GM19238 (cell line): ENCODE measurements at regions not wholly inside any gene's neighbourhood (a gene's known extent, or its start where the extent isn't known, plus 50 kb on each side); places are given as distances from the start of the nearest gene placed in this dataset.

Experiments used
- DNase-seq: peaks from one replicate; pipeline ENCODE4 v3.0.0; 2011; ENCODE audit warnings: low spot score; ENCODE audit not compliant: insufficient read length

DNA sequence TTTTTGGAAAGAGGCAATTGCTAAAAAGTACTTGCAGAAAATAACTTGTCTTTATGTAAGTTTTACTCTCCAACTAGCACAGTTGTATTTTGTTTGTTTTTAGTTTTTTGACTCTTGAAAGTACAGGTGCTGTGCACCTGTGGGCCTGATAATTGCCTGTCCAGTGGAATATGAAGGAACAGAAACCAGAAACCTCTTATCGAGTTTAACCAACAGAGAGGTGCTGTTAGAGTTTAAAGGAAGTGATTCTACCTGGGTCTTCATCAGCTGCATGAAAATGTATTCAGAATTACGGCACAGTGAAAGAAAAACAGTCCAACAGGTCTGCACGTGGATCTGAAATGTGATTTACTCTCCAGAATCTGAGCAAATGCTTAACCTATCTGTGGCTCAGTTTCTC is 326.6 kb upstream of the POM121L12 start:
- DNase-seq, result no peak

DNA sequence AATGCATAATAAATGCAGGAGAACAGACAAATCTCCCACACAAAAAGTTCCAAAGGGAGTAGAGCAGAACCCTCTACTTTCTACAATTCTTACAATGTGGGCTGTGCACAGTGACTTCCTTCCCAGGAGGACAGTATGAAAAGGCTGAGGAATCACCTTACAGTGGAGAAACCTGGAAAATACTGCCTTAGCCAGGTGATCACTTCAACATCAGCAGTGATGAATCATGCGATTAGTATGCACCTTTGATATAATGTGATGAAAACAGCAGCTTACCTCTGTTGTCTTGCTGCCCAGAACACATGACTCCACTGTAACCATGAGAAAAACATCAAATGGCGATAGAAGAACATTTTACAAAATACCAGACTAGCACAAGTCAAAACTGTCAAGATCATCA is 329.7 kb upstream of the POM121L12 start:
- no peak for DNase-seq

DNA sequence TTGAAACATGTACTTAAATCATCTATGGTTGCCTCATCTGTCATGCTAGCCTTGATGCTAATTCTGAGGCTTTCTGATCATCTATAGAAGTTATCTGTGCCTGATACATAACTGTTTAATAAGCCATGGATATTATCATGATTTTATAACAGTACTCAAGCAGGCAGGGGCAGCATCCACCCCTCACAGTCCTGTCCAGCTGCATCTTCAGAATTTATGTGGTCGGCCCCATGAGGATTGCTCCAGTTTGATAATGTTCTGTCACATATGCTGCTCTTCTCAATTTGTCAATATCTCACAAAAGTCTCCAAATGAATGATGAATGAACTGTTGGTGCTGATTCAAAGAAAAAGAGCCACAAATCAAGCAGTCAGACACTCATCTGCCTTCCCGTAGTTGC is 335.1 kb upstream of the POM121L12 start:
- DNase-seq, result no peak

DNA sequence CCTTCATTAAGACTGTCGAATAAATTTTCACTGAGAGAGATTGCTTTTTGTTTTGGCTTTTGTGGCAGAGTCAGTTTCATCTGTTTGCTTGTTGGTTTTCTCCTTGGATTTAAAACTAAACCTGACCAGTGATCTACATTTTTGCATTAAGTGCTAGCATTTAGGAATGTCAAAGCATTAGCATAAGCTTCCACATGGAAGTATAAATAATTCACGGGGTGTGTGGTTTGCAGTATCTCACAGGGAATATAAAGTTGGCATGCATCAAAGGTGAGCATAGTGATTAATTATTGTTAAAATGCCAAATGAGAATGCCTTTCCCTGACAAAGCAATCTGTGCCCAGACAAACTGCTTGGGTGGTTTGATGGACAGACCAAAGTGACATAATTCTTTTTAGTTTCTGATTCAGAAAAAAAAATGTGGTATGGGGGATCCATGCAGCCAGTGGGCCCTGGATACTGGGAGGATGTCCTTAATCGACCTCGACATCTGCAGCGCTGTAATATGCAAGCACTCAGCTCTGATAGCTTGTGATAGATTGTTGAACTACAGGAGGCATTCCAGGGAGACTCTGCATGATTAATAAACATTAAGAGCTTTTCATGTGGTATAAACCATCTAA is 339.3 kb upstream of the POM121L12 start:
- DNase-seq, result no peak

DNA sequence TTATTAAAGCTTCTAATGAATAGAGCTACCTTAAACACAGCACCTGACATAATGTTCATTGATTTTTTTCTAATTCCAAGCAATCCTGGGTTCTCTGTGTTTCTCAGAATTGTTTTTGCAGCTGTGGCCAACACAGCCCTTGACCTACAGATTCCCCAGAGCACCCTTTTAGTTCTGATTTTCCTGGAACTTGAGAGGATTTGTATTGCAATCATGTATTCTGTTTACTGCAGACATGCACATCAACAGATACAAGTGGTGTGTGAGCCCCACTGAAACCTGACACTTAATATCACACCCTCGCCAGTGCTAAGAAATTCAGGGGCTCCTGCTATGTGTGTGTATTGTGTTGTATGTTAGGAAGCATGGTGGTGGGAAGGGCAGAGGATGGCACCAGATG is 344.2 kb upstream of the POM121L12 start:
- no peak for DNase-seq

DNA sequence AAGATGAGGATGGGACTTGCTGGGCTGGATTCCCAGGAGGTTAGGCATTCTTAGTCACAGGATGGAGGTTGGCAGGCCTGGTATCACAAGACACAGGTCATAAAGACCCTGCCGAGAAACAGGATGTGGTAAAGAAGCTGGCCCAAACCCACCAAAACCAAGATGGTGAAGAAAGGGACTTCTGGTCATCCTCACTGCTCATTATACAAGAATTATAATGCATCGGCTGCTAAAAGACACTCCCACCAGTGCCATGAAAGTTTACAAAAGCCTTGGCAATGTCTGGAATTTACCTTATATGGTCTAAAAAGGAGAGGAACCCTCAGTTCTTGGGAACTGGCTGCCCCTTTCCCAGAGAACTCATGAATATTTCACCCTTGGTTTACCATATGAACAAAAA is 345.5 kb upstream of the POM121L12 start:
- no peak for DNase-seq

DNA sequence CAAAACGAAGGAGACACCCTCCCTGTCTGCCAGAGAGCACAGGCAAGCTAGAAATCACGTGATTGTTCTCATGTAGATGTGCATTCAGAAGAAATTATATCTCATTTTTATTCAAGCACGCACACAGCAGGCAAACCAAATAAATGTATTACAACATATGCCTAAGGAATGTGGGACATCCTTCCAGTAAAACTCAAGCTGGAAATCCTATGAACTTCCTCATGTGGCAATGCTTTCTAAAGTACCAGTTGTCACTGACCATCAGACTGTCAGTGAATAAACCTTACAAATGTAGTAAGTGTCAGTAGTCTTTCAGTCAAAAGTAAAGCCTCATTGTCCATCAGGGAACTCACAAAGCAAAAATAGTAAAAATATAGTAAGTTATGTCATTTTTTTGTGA is 350.1 kb upstream of the POM121L12 start:
- DNase-seq, result no peak

DNA sequence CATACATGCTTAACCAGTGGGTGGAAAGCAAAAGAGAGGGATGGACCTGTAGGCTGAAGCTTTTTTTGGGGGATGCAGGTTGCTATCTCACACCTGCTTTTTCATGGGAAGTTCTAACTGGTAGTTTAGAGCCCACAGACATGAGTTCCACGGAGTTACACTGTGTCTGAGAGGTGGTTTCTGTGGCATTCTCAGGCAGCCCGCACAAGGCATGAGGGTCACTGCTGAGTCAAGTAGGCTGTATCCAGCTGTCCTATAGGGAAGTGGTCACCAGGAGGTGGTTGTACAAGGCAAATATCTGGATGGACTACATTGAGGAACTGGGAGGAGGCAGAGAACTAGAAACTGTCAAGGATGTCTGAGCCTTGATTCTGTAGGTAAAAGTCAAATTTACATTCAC is 351.0 kb upstream of the POM121L12 start:
- DNase-seq, result no peak

DNA sequence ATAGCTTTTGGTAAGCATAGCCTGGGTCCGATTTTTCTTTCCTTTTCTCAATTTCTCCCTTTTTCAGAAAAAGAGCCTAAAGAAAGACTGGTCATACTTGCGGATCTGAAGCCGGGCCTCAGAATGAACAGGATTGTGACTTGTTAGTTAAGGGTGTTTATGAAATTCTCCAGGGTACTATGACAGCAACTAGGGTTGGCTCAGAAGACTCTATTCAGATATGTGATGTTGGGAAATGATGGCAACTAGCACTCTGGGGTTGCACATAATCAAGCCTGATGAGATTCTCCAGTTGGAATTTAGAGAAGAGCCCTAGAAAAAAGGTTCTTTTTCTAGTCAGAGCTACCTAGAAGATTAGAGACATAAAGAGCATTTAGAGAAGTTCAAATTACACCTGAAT is 352.4 kb upstream of the POM121L12 start:
- DNase-seq, result no peak

DNA sequence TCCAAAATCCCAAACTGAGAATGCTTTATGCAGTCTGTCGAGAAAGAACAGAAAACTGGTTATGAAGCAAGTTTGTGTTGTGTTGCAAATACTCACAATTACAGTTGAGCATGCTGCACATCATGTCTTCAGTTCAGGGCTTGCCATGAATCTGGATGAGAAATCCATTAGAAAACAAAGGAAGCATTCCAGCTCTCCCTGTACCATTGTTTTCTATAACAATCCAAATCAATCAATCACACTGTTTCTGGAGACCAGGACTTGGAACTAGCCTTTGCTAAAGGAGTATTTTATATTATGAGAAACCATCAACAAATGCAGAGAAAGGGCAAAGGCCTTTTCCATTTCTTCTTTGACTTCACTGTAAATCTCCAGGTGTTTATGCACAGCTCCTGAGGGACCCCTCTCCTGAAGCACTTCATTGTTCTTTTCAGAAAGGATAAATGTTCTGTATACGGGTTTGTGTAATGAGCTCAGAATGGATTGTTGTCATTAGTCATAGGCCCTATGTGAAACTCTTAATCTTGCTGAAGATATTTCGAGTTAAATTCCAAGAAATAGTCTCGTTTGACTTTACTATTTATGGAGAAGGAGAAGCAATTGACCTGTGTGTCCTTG is 364.7 kb upstream of the POM121L12 start:
- DNase-seq, result no peak

DNA sequence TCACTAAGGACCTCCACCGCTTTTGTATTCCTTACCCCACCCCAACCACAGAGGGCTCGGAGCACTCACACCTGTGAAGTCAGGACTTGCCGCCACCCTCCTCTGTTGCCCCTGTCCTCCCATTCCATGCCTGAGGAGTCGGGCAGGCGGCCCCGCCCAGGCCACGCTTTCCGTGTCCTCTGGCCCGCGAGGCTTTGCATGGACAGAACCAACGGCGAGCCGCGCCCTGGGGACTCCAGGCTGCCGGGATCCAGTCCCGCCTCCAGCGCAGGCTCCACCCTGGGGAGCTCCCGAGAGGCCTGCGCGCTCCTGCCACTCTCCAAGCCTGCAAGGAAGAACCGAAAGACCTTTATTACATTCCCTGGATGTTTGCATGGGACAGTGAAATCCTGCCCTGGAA is 366.4 kb upstream of the POM121L12 start:
- no peak for DNase-seq

DNA sequence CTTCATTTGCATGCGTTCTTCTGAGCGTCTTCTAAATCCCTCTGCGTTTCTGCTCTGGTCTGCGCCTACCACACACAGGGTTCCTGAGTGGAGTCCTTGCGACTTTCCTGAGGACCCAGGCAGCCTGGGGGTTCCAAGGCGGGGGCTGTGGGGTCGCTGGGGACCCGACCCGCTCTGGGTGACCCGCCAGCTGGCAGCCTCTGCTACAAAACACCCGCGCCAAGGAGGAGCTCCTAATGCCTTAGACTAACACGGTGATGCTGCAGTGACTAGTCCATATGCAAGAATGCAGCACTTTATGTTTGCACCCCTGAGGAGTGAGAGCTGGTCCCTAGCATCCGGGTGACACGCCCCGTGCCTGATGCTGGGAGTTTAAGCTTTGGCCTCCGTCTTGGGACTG is 367.0 kb upstream of the POM121L12 start:
- no peak for DNase-seq

DNA sequence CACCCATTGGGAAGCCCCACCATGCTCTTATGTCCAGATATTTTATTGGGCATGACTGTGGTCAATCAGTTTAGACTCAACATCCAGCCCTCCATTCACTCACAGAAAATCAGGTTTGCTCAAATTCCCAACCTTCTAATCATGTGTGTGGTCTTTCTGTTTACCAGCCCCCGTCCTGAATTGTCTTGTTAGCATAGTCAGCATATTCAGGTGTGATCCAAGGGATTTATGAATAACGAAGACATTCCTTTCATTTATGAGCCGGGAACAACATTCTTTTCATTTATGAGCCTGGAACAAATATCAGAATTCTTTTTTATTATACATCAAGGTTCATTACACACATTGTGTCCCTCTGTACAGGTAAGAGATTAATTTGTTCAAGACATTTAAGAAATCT is 376.3 kb upstream of the POM121L12 start:
- DNase-seq, result no peak

DNA sequence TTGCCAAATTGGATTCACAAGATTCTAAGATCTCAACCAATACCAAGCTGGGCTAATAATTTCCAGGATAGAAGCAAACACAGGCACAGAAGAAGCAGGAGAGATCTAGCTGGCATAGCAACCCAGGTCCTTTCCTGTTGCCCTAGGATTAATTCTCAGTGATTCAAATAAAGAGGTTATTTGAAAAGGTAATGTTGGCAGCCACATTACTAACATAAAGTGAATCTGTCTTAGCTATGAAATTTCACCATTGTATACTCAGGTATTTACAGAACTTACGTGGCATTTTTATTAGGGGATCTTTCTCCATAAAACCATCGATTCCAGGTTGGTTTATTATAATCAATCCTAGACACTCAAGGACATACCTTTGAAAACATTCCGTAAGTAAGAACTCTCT is 379.3 kb upstream of the POM121L12 start:
- no peak for DNase-seq

DNA sequence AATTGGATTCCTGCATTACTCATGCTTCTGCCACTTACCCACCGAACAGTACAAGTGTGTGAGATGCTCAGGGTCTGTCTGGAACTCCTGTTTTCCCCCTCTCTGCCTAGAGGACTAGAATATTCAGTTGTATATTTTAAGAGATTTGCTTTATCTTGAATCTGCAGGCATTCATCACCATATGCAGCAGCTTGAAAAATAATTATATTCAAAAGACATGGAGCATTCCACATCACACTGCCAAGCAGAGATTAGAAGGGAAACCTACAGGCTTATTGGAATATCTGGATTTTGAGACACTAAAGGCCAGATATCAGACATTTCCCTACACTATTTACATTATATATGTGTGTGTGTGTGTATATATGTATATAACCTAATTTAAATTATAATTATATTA is 382.8 kb upstream of the POM121L12 start:
- DNase-seq, result no peak

DNA sequence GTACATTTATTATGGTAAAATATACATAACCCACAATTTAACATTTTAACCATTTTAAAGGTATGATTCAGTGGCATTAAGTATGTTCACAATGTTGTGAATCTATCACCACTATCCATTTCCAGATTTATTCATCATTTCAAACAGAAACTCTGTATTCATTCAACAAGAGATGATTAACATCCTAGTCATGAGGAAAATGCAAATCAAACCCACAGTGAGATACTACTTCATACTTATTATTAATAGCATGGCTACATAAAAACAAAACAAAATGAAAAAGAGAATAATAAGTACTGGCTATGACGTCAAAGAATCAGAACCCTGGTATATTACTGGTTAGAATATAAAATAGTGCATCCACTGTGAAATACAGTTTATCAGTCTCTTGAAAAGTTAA is 386.6 kb upstream of the POM121L12 start:
- no peak for DNase-seq

DNA sequence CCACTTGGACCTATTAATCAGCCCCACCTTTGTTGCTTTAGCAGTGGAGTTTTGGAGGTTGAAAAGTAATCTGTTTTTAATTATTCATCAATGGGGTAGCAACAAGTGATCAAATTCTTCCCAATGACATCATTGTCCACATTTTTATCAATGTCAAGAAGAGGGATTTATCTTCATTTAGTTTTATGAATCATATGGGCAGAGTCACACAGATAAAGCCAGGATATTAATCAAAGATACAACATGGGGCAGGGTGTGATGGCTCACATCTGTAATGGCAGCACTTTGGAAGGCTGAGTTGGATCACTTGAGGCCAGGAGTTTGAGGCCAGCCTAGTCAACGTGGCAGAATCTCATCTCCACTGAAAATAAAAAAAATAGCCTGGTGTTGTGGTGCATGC is 388.4 kb upstream of the POM121L12 start:
- no peak for DNase-seq

DNA sequence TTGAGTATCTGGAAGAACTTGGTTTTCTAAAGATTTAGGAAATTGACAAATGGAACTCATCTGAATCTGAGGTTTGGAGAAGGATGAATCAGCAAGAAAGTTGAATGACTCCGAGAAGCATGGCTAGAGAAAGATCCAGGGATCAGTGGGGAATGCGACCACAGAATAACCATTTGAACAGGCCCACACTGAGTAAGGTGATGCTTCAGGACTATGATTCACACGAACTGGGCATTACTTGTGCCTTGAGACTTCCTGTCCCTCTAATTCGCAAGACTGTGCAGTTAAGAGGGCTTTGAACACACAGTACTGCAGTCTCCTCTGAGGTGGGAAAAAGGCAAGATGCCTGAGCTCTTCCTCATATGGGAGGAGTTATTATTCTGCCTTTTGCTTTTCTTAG is 395.5 kb upstream of the POM121L12 start:
- DNase-seq, result no peak

DNA sequence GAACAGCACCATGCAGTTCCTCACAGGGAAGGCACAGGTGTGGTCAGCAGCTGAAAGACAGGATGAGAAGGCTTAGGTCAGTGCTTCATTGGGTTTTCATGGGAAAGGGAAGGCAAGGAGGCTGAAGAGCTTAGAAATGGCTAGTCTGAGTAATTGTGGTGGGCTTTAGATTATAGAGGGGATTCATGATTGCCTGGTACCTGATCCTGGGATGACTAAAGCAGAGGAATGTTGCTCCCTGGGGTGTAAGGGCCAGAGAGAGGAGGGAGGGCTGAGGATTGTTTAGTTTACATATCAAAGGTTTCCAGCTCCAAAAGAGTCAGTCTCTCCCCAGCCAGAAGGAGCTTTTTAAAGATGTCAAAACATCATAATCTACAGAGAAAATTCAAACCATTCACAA is 396.3 kb upstream of the POM121L12 start:
- DNase-seq, result no peak

DNA sequence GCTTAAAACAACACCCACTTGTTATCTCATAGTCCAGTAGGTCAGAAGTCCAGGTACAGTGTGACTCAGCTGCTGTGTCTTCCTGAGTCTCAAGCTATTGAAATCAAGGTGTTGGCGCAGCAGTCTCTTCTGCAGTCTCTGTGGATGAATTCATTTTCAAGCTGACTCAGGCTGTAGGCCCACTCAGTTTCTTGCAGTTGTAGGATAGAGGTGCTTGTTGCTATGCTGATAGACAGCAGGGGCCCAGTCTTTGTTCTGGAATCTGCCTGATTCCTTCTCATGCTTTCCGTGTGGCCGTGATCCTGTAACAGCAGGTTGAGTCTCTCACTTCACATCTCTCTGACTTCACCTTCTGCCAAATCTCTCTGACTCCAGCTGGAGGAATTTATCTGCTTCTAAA is 400.4 kb upstream of the POM121L12 start:
- no peak for DNase-seq

DNA sequence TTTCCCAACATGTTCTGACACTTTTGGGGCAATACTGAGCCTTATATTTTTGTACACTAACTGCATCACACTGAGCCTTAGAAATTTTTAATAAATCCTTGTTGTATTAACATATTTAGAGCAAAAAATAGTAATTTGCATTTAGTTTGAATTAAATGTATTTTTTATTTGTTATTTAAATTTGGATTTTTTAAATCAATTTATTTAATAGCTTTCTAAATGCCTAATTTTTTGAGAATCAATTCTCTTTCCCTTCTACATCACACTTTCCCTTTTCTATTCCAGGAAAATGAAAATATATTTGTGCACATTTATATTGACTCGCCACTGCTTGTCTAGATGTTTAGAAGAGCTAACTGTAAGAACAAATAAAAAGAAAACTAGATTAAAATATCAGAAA is 414.6 kb upstream of the POM121L12 start:
- DNase-seq, result no peak

DNA sequence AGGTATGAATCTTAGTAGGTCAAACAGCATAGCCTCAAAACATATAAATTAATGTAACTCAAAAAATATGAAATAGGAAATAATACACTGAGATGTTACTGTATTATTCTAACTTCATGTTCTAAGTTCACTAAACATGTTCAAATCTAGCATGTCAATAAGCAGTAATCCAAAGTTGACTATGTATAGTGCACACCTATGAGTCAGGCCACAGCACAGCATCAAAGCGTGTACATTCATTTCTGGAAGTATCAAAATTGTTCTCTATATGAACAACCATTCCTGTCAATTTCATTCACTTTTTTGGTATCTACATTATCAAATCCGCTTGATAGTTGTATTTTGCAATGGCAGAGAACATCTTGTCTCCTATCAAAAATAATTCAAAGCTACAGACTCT is 418.9 kb upstream of the POM121L12 start:
- DNase-seq, result no peak

DNA sequence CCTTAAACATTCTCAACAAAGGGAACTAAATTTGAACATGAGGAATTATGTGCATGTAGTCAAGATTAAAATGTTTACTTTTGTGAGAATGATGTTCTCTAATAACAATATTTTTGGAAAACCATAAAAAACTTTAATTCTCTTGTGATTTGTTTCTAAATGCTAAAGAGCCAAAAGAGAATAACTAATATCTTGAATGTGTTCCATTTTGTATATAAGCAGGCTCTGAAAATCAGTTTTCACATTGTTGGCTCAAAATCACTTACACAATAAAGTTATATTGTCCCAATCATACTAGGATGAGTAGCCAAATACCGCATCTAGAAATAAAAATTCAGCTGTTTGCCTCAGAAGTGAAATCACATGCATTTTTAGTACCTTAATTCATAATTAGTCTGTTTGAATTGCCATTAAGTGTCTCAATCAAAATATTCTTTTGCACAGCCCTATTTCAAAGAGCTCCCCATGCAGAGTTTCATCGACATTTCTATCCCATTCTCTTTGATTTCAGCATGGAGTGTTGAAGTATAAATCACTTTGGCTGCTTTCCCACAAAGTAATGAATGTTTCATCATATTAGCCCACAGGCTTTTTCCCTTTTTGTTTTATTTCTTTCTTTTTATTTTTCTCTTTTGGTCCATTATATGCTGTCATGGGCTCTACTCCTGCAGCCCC is 420.3 kb upstream of the POM121L12 start:
- DNase-seq, result no peak
